HuH-7 (cell line): ENCODE measurements at regions not wholly inside any gene's neighbourhood (a gene's known extent, or its start where the extent isn't known, plus 50 kb on each side); places are given as distances from the start of the nearest gene placed in this dataset.

Experiments
- DNase-seq: peaks from one replicate; pipeline ENCODE4 v3.0.0; 2011; ENCODE audit warnings: low spot score

DNA sequence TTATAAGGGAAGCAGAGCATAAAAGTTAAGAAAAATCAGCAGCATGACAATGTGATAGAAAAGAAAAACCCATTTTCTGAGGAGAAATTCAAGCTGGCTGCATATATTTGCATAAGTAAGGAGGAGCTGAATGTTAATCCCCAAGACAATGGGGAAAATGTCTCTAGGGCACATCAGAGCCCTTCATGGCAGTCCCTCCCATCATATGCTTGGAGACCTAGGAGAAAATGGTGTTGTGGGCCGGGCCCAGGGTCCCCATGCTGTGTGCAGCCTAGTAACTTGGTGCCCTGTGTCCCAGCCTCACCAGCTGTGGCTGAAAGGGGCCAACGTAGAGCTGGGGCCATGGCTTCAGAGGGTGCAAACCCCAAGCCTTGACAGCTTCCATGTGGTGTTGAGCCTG is 100.6 kb upstream of the PLPPR4 start:
- DNase-seq = no peak

DNA sequence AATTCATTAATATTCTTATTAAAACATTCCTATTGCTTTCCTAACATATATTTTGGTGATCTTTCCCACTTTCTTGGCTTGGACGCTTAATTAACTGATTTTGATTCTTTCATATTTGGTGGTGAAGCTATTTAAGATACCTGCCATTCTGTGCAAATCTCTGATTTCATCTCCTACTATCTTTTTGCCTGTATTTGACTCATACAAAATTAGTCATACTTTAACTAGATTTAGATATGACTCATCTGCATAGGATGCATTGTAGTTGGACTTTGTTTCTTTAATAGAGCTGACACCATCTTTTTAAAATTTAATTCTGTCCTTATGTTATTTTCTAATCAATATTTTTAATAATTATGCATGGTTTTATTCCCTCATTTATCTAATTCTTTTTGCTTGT is 93.8 kb upstream of the PLPPR4 start:
- DNase-seq = no peak

DNA sequence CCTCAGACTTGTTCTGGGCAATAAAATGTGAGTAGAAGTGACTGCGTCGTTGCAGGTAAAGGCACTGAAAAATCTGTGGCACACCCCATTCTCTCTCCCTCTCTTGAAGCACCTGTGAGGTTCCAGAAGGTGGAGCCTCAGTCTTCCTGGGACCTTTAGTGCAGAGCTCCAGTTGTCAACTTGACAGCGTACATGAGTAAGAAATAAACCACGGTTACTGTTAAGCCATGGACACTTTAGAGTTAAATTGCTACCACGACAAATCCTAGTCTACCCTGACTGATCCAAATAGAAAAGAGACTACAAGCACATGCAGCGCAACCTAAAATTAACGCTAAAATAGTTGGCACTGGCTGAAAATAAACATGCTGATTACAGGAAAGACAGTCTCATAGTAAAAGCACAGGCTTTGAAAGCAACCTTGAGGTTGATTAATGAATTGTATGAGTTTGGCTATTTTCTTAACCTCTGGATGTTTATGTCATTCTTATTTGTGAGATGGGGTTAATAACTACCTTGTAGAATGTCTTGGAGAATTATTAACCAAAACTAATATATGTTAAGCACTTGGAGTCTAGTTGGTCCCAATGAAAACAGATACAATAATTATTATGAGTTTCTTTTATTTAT is 93.0 kb upstream of the PLPPR4 start:
- no peak for DNase-seq

DNA sequence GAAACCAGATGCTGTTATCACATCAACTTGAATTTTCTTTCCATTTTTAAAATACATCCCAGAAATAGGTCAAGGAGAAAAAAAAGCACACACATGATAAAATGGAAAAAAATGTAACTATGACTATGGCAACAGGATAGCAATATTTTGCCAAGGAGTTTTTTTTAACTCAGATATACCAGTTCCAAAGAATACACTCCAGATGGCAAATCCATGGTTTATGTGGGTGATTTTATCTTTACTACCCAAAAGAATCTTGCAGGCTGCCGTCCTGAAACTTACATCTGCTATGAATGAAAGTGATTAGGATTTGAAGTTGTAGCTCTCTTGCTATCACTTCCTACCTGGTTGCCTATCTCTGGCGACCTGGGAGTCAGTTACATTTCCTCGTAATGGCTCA is 91.0 kb upstream of the PLPPR4 start:
- no peak for DNase-seq

DNA sequence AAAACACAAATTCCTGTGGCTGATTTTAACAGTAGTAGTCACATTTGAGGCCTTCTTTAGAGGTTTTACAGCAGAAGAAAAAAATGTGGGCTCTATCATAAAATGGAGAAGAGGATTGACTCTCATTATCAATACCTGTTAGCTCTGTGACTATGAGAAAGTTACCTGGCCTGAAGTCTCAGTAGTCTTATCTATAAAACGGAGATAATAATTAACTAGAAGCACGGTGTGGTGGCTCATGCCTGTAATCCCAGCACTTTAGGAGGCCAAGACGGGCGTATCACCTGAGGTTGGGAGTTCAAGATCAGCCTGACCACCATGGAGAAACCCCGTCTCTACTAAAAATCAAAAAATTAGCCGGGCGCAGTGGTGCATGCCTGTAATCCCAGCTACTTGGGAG is 90.4 kb upstream of the PLPPR4 start:
- no peak for DNase-seq

DNA sequence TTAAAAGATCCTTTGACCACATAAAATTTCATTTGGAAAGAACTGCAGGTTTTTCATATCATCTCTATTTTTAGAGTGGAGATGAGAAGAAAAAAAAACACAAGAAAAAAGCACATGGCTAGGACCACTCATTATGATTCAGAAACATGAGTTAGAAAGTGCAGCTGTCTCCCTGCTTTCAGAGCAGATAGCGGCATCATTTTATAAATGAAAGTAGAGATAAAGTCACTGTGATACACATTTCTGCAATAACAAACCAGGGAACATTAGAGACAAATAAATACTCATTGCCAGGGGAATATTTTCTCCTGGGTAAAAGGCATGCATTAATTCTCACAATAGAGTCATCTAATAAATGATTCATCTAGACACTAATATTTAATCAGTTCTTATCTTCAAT is 87.5 kb upstream of the PLPPR4 start:
- no peak for DNase-seq

DNA sequence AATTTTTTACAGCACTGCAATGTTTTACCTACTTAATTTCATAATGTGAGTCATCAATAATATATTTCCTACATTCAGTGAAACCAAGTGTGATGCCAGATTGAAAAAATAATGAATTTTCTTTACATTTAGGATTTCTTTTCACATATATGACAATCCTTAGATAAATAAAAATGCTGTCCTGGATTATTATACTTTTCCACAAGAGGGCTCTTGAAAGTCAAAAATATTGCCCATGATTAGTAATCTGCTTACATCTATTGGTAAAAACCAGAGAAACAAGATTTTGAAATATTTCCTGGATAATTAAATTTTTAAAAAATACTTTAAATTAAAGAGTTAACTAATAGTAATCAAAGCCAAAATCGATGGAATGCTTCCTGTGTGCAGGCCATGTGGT is 86.8 kb upstream of the PLPPR4 start:
- DNase-seq = no peak

DNA sequence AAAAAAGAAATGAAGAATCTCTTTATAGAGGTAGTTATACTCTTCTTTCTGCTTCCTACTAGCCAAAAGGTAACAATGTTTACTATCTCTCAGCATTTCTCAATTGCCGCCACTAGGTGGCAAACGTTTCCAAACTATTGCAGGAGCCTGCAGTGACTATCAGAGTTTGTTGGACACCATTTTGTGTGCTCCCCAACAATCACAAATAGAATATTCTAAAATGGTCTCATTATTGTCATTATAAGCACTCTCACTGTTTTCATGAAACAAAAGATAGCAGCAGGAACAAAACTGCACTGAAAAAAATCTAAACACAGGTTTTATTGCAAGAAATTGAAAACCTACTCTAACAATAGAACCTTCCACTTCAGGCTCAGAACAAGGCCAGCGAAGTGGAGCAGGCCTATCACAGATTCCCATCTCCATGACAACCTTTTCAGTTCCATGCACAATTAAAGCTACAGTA is 83.9 kb upstream of the PLPPR4 start:
- DNase-seq = peak; percentile 9

DNA sequence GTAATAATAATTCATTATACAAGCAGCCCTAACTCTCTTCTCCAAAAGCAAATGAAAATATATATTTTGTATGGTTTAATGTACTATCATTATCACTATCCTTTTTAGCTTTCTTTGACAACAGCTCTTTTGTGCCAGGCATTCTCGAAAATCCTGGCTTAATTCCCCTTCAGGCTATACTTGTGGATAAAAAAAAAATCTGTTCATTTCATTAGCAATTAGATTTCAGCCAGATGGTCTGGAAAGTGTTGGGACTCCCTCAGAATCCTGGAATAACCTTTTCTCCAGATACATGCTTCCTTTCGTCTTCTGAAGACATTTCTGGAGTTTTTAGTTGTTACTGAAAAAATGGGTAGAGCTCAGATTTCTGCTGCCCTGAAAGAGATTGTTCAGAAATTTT is 83.4 kb upstream of the PLPPR4 start:
- no peak for DNase-seq

DNA sequence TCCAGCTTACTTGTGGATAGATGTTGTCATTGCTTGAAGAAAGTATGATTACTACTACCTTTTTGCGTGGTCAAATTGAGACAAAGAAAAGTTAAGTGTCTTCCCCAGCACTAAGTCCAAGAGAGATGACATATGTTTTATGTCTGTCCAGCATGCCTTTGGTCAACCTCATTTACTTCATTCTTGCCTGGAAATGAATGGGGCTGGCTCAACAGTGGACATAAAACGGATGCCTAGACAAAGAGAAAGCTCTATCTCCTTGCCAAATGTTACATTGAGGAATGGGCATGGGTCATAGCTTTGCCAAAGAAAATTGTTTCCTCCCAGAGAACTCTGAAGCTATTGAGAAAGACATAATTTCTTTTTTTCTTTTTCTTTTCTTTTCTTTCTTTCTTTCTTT is 82.4 kb upstream of the PLPPR4 start:
- no peak for DNase-seq

DNA sequence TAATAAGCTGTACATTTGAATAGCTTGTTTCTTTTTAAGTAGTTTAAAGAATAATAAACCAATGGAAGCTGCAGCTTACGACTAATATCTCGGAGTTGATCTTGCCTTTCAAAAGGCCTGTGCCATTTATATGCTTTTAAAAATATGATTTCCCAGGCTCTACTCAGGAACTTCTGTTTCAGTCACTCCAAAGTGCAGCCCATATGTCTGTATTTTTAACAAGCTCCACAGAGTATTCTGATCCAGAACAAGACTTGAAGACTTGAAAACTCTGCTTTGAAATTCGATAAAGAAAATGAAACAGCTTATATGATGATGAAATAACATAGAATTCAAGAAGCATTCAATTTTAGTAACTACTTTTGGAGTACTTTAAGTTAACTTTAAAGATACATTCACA is 79.1 kb upstream of the PLPPR4 start:
- no peak for DNase-seq

DNA sequence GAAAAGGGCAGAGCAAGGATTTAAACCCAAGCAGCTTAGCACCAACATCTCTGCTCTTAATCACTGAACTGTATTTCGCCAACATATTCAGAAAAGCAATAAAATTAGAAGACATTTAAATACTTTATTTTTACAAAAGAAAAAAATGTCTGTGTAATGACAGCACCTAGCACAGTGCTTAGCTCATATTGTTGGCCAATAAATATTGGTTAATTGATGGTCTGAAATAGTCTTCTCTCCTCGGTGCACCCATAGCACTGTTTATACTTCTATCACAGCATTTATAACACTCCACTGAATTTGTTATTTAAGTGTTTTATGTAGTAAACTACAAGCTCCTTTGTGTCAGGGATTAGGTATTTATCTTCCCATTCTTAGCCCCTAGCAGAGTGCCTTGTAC is 70.9 kb upstream of the PLPPR4 start:
- DNase-seq = no peak

DNA sequence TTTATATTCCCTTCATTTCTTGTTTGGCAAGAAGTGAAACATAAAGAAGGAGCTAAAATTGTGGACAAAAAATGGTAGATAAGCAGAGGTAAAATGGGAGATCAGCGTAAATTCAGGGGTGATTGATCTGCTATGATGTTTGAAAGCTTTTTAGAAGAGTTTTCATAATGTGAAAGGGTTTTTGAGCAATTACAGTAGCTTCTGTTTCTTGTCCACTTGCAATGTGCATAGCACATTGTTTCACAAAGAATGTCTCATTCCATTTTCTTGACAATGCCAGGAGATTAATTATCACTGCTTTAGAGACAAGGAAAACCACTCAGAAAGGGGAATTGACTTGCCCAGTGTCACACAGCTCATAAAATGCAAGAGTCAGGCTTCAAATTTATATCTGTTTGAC is 65.9 kb upstream of the PLPPR4 start:
- no peak for DNase-seq

DNA sequence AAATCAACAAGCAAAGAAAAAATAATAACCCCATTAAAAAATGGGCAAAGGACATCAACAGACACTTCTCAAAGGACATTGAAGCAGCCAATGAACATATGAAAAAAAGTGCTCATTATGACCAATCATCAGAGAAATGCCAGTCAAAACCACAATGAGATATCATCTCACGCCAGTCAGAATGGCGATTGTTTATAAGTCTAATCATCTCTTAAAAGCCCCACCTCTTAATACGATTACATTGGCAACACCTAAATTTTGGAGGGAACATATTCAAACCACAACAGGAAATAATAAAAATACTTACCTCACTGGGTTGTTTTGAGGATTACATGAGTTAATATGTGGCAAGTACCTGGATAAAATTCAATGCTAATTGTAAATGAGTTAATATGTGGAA is 57.1 kb upstream of the PLPPR4 start:
- no peak for DNase-seq
